K562 (cell line): ENCODE measurements at regions not wholly inside any gene's neighbourhood (a gene's known extent, or its start where the extent isn't known, plus 50 kb on each side); places are given as distances from the start of the nearest gene placed in this dataset.

Experiments used
- CXXC5 ChIP-seq: fragments of 250-450 bp; sonication (Bioruptor Pico); IDR thresholded peaks from 2 replicates; pipeline ENCODE4 v1.8.0; 2022; ENCODE audit warnings: inconsistent platforms, mild to moderate bottlenecking, moderate library complexity
- E2F3 ChIP-seq: fragments of 250-450 bp; sonication (Bioruptor Pico); IDR thresholded peaks from 2 replicates; pipeline ENCODE4 v1.4.0; 2020; ENCODE audit warnings: mild to moderate bottlenecking
- HDAC6 ChIP-seq: IDR thresholded peaks from 2 replicates; pipeline ENCODE4 v1.6.1; 2012; ENCODE audit warnings: low read depth, mild to moderate bottlenecking, control low read depth, inconsistent platforms, low read length, moderate library complexity
- KLF6 ChIP-seq: fragments of 250-450 bp; sonication (Bioruptor Pico); IDR thresholded peaks from 2 replicates; pipeline ENCODE4 v1.4.0; 2020; ENCODE audit warnings: mild to moderate bottlenecking, moderate library complexity, borderline replicate concordance
- NCOA4 ChIP-seq: fragments of 450-650 bp; IDR thresholded peaks from 2 replicates; pipeline ENCODE4 v1.6.1; 2018; ENCODE audit warnings: mild to moderate bottlenecking; ENCODE audit not compliant: partially characterized antibody
- NR4A1 ChIP-seq, 2 experiments: fragments of 250-450 bp in 1 of 2; fragments of 450-650 bp in 1 of 2; sonication (Bioruptor Pico) in 1 of 2; IDR thresholded peaks; 2 replicates each; pipeline versions ENCODE4 v1.4.0 to v1.6.1; 2016 to 2020; ENCODE audit warnings: mild to moderate bottlenecking in 2 of 2, missing compliant biosample characterization in 1 of 2, missing genetic modification characterization in 1 of 2, moderate library complexity in 1 of 2
- RBFOX2 ChIP-seq: fragments of 200-400 bp; formaldehyde crosslinking; IDR thresholded peaks from 2 replicates; pipeline ENCODE4 v1.6.1; 2017; ENCODE audit warnings: low read depth, mild to moderate bottlenecking, low read length, moderate library complexity
- SPI1 ChIP-seq: IDR thresholded peaks from 2 replicates; pipeline ENCODE4 v1.6.1; 2011; ENCODE audit warnings: low read depth, low read length, control low read depth, borderline replicate concordance
- TEAD2 ChIP-seq: fragments of 450-650 bp; IDR thresholded peaks from 2 replicates; pipeline ENCODE4 v1.6.1; 2016; ENCODE audit warnings: missing genetic modification characterization, control low read depth, missing compliant biosample characterization
- ZNF175 ChIP-seq: fragments of 200-800 bp; sonication (Bioruptor generic); IDR thresholded peaks from 2 replicates; pipeline ENCODE4 v1.6.1; 2016; ENCODE audit warnings: low read depth, mild to moderate bottlenecking, missing genetic modification characterization, missing compliant biosample characterization
- TF ChIP-seq, protein P1 (sequence below): sonication (generic); formaldehyde crosslinking; IDR thresholded peaks from 2 replicates; pipeline ENCODE4 v1.8.0; 2022; ENCODE audit warnings: mild to moderate bottlenecking, missing genetic modification reagents

DNA sequence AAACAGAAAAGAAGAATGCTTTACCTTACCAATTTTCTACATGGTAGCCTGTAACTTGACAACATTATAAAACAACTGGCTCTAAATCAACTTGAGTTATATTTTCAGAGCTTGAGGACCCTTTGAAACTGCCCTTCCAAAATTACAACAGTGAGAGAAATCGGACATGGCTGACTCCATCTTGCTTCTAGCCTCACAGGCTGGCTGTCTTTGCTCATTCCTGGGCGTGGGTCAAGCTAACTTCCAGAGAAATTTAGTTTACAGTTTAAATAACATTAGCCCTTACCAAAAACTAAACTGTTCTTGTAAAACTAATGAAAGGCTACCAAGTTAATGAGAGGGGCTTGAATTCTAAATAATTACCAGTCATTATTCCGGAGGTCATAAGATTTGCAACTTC lies 183.4 kb downstream of the AKR1D1 start (continued):
- peak; percentile 72; the same call in 1 of the 2 replicates for TF ChIP-seq ZNF175 (CRISPR knock-in tag)
- no peak for TF ChIP-seq HDAC6
- TF ChIP-seq NR4A1 (CRISPR knock-in tag; IDR thresholded peaks at IDR 0.05): no peak
- peak; percentile 69; the same call in 1 of the 2 replicates for TF ChIP-seq NR4A1 (tag; IDR thresholded peaks at IDR 0.05)
- TF ChIP-seq TEAD2 (tag): no peak
- TF ChIP-seq KLF6 (CRISPR knock-in tag): peak; percentile 69; the same call in 1 of the 2 replicates
- TF ChIP-seq CXXC5: peak; percentile 49; the same call in 1 of the 2 replicates
- TF ChIP-seq, protein P1, sequence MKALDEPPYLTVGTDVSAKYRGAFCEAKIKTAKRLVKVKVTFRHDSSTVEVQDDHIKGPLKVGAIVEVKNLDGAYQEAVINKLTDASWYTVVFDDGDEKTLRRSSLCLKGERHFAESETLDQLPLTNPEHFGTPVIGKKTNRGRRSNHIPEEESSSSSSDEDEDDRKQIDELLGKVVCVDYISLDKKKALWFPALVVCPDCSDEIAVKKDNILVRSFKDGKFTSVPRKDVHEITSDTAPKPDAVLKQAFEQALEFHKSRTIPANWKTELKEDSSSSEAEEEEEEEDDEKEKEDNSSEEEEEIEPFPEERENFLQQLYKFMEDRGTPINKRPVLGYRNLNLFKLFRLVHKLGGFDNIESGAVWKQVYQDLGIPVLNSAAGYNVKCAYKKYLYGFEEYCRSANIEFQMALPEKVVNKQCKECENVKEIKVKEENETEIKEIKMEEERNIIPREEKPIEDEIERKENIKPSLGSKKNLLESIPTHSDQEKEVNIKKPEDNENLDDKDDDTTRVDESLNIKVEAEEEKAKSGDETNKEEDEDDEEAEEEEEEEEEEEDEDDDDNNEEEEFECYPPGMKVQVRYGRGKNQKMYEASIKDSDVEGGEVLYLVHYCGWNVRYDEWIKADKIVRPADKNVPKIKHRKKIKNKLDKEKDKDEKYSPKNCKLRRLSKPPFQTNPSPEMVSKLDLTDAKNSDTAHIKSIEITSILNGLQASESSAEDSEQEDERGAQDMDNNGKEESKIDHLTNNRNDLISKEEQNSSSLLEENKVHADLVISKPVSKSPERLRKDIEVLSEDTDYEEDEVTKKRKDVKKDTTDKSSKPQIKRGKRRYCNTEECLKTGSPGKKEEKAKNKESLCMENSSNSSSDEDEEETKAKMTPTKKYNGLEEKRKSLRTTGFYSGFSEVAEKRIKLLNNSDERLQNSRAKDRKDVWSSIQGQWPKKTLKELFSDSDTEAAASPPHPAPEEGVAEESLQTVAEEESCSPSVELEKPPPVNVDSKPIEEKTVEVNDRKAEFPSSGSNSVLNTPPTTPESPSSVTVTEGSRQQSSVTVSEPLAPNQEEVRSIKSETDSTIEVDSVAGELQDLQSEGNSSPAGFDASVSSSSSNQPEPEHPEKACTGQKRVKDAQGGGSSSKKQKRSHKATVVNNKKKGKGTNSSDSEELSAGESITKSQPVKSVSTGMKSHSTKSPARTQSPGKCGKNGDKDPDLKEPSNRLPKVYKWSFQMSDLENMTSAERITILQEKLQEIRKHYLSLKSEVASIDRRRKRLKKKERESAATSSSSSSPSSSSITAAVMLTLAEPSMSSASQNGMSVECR: no peak
- TF ChIP-seq SPI1: no peak
- no peak for TF ChIP-seq E2F3 (CRISPR knock-in tag)
- TF ChIP-seq RBFOX2: no peak
- TF ChIP-seq NCOA4: no peak
